Mesenchymal stem cell (in vitro differentiated cells and primary cell): ENCODE measurements at regions not wholly inside any gene's neighbourhood (a gene's known extent, or its start where the extent isn't known, plus 50 kb on each side); places are given as distances from the start of the nearest gene placed in this dataset.

Source experiments
- DNase-seq: peaks from one replicate; pipeline ENCODE4 v3.0.0-alpha.2; 2013
- H2AFZ ChIP-seq: one replicate; pipeline ENCODE4 v1.6.1; 2013; ENCODE audit warnings: low read depth, mild to moderate bottlenecking, control low read depth, inconsistent platforms, low read length, moderate library complexity
- H2AK5ac ChIP-seq: 2 replicates; pipeline ENCODE4 v1.6.1; 2013; ENCODE audit warnings: low read length, moderate library complexity, mild to moderate bottlenecking, inconsistent platforms; ENCODE audit not compliant: severe bottlenecking
- H2BK120ac ChIP-seq: one replicate; pipeline ENCODE4 v1.6.1; 2013; ENCODE audit warnings: low read depth, mild to moderate bottlenecking, inconsistent platforms, low read length, moderate library complexity
- H2BK12ac ChIP-seq, 2 experiments: one replicate each; pipeline ENCODE4 v1.6.1; 2013; ENCODE audit warnings: inconsistent platforms in 2 of 2, low read length in 2 of 2, mild to moderate bottlenecking in 2 of 2, moderate library complexity in 2 of 2, control low read depth in 1 of 2
- H2BK15ac ChIP-seq: one replicate; pipeline ENCODE4 v1.6.1; 2013; ENCODE audit warnings: mild to moderate bottlenecking, low read depth, inconsistent platforms; ENCODE audit not compliant: poor library complexity, severe bottlenecking
- H2BK5ac ChIP-seq: 2 replicates; pipeline ENCODE4 v1.6.1; 2013; ENCODE audit warnings: low read depth, mild to moderate bottlenecking, low read length, control low read depth, inconsistent platforms; ENCODE audit not compliant: poor library complexity, severe bottlenecking
- H3K14ac ChIP-seq, 2 experiments: one replicate each; pipeline ENCODE4 v1.6.1; 2013; ENCODE audit warnings: inconsistent platforms in 2 of 2, low read length in 2 of 2, control low read depth in 1 of 2, mild to moderate bottlenecking in 1 of 2, moderate library complexity in 1 of 2
- H3K18ac ChIP-seq, 2 experiments: one replicate each; pipeline ENCODE4 v1.6.1; 2013; ENCODE audit warnings: inconsistent platforms in 2 of 2, low read length in 2 of 2, control low read depth in 1 of 2, low read depth in 1 of 2, mild to moderate bottlenecking in 1 of 2
- H3K23ac ChIP-seq, 2 experiments: one replicate each; pipeline ENCODE4 v1.6.1; 2013; ENCODE audit warnings: inconsistent platforms in 2 of 2, low read length in 2 of 2, mild to moderate bottlenecking in 2 of 2, moderate library complexity in 2 of 2, control low read depth in 1 of 2
- H3K27ac ChIP-seq: 2 replicates; pipeline ENCODE4 v1.5.1; 2013; ENCODE audit warnings: mild to moderate bottlenecking, moderate library complexity, low read length, control low read depth, inconsistent platforms; ENCODE audit not compliant: poor library complexity, severe bottlenecking
- H3K27me3 ChIP-seq, 2 experiments: 2 replicates each; pipeline versions ENCODE4 v1.6.1 to v1.7.0; 2013; ENCODE audit warnings: low read length in 2 of 2, mild to moderate bottlenecking in 2 of 2, moderate library complexity in 2 of 2, control low read depth in 1 of 2, inconsistent platforms in 1 of 2; ENCODE audit not compliant: control insufficient read depth in 1 of 2, insufficient read depth in 1 of 2
- H3K36me3 ChIP-seq, 2 experiments: 2 replicates each; pipeline versions ENCODE4 v1.6.1 to v1.7.0; 2013; ENCODE audit warnings: low read length in 2 of 2, control low read depth in 1 of 2, inconsistent platforms in 1 of 2, low read depth in 1 of 2, mild to moderate bottlenecking in 1 of 2; ENCODE audit not compliant: insufficient read depth in 2 of 2, control insufficient read depth in 1 of 2
- H3K4ac ChIP-seq, 2 experiments: one replicate each; pipeline ENCODE4 v1.6.1; 2013; ENCODE audit warnings: inconsistent platforms in 2 of 2, low read length in 2 of 2, mild to moderate bottlenecking in 2 of 2, moderate library complexity in 2 of 2, control low read depth in 1 of 2, low read depth in 1 of 2
- H3K4me1 ChIP-seq: 2 replicates; pipeline ENCODE4 v1.6.1; 2013; ENCODE audit warnings: low read depth, low read length, control low read depth; ENCODE audit not compliant: control insufficient read depth, insufficient read depth
- H3K4me2 ChIP-seq: 2 replicates; pipeline ENCODE4 v1.6.1; 2013; ENCODE audit warnings: low read length, mild to moderate bottlenecking, inconsistent platforms; ENCODE audit not compliant: poor library complexity, severe bottlenecking
- H3K4me3 ChIP-seq, 2 experiments: 2 replicates each; pipeline versions ENCODE4 v1.5.1 to v1.7.0; 2013; ENCODE audit warnings: low read length in 2 of 2, mild to moderate bottlenecking in 2 of 2, control low read depth in 1 of 2, low read depth in 1 of 2; ENCODE audit not compliant: insufficient read depth in 1 of 2
- H3K79me1 ChIP-seq: replicated peaks from 2 replicates; pipeline ENCODE4 v1.6.1; 2013; ENCODE audit warnings: mild to moderate bottlenecking, control low read depth, low read length, inconsistent platforms; ENCODE audit not compliant: poor library complexity, severe bottlenecking
- H3K9ac ChIP-seq: 2 replicates; pipeline ENCODE4 v1.7.0; 2013; ENCODE audit warnings: mild to moderate bottlenecking, low read length, moderate library complexity
- H3K9me3 ChIP-seq: 2 replicates; pipeline ENCODE4 v1.7.0; 2013; ENCODE audit warnings: mild to moderate bottlenecking, low read length; ENCODE audit not compliant: control insufficient read depth
- H4K8ac ChIP-seq: one replicate; pipeline ENCODE4 v1.6.1; 2013; ENCODE audit warnings: inconsistent platforms, mild to moderate bottlenecking, low read length, moderate library complexity
- H4K91ac ChIP-seq: one replicate; pipeline ENCODE4 v1.6.1; 2013; ENCODE audit warnings: mild to moderate bottlenecking, low read length, inconsistent platforms
- WGBS: methylation state at CpG from one replicate; pipeline ENCODE4 v1.1.7; 2013; ENCODE audit warnings: mixed read lengths; 5-methylcytosine and 5-hydroxymethylcytosine counted together

- Histone ChIP-seq H3K27me3 (no peaks in the 10 kb centered on the region), H3K36me3 (no peaks in the 10 kb centered on the region), H2BK120ac (no peak overlapping the region), H3K4me1 (no peaks in the 10 kb centered on the region), H2AK5ac (no peak overlapping the region), H3K79me1 (no peaks in the 10 kb centered on the region), H2BK5ac (no peak overlapping the region), H3K14ac (no peak overlapping the region), H3K4me3 (no peak overlapping the region), H4K91ac (no peak overlapping the region), H3K23ac (no peak overlapping the region), H3K4ac (no peak overlapping the region), H3K9me3 (no peaks in the 10 kb centered on the region), H4K8ac (no peak overlapping the region), H3K18ac (no peak overlapping the region), H3K9ac (no peak overlapping the region), H3K27ac (no peak overlapping the region), H2BK12ac (no peak overlapping the region), H2BK15ac (no peak overlapping the region), H2AFZ (no peak overlapping the region), H3K4me2 (no peak overlapping the region)
- WGBS: no CpG with 5 or more reads among the region's 1 CpG
- DNase-seq: no peak
Observed at GRCh38 chr15:91685436-91685835, 168.1 kb upstream of the SLCO3A1 start.

- Histone ChIP-seq H3K18ac (no peak overlapping the region), H3K27ac (no peak overlapping the region), H3K9me3 (no peaks in the 10 kb centered on the region), H4K8ac (no peak overlapping the region), H3K23ac (no peak overlapping the region), H2AFZ (no peak overlapping the region), H3K36me3 (no peaks in the 10 kb centered on the region), H2AK5ac (no peak overlapping the region), H3K79me1 (no peaks in the 10 kb centered on the region), H2BK12ac (no peak overlapping the region), H2BK15ac (no peak overlapping the region), H3K4ac (no peak overlapping the region), H2BK120ac (no peak overlapping the region), H3K27me3 (no peaks in the 10 kb centered on the region), H3K4me2 (no peak overlapping the region), H3K4me3 (no peak overlapping the region), H2BK5ac (no peak overlapping the region), H3K9ac (no peak overlapping the region), H4K91ac (no peak overlapping the region), H3K14ac (no peak overlapping the region), H3K4me1 (no peaks in the 10 kb centered on the region)
- WGBS: 48% methylated on average over 1 of the region's 3 CpGs
- no peak for DNase-seq
Observed at GRCh38 chr15:91688811-91689210, 164.7 kb upstream of the SLCO3A1 start.

GRCh38 chr15:91689377-91689776, 164.1 kb upstream of the SLCO3A1 start:
- 72% methylated on average over 6 of the region's 6 CpGs for WGBS
- no peak overlapping the region for H2BK12ac ChIP-seq
- no peak overlapping the region for H3K18ac ChIP-seq
- no peak overlapping the region for H3K9ac ChIP-seq
- H3K14ac ChIP-seq: no peak overlapping the region
- H3K79me1 ChIP-seq: no peaks in the 10 kb centered on the region
- no peak overlapping the region for H4K91ac ChIP-seq
- H3K4ac ChIP-seq: no peak overlapping the region
- H3K4me3 ChIP-seq: no peak overlapping the region
- no peaks in the 10 kb centered on the region for H3K9me3 ChIP-seq
- no peak overlapping the region for H4K8ac ChIP-seq
- H2AK5ac ChIP-seq: no peak overlapping the region
- no peaks in the 10 kb centered on the region for H3K36me3 ChIP-seq
- H3K23ac ChIP-seq: no peak overlapping the region
- H2BK120ac ChIP-seq: no peak overlapping the region
- H2BK5ac ChIP-seq: no peak overlapping the region
- H3K27ac ChIP-seq: no peak overlapping the region
- H2BK15ac ChIP-seq: no peak overlapping the region
- H3K4me2 ChIP-seq: no peak overlapping the region
- DNase-seq: no peak
- H2AFZ ChIP-seq: no peak overlapping the region
- H3K27me3 ChIP-seq: no peaks in the 10 kb centered on the region
- no peaks in the 10 kb centered on the region for H3K4me1 ChIP-seq

GRCh38 chr15:91692596-91692995, 160.9 kb upstream of the SLCO3A1 start:
- Histone ChIP-seq H2AK5ac (no peak overlapping the region), H3K27me3 (no peaks in the 10 kb centered on the region), H2BK5ac (no peak overlapping the region), H4K91ac (no peak overlapping the region), H3K18ac (no peak overlapping the region), H2BK12ac (no peak overlapping the region), H3K4me3 (no peak overlapping the region), H2AFZ (no peak overlapping the region), H3K4ac (no peak overlapping the region), H3K36me3 (no peaks in the 10 kb centered on the region), H2BK120ac (no peak overlapping the region), H3K27ac (no peak overlapping the region), H3K23ac (no peak overlapping the region), H3K14ac (no peak overlapping the region), H2BK15ac (no peak overlapping the region), H4K8ac (no peak overlapping the region), H3K9ac (no peak overlapping the region), H3K9me3 (no peaks in the 10 kb centered on the region), H3K4me1 (no peaks in the 10 kb centered on the region), H3K79me1 (no peaks in the 10 kb centered on the region), H3K4me2 (no peak overlapping the region)
- DNase-seq: no peak
- 89% methylated on average over 5 of the region's 5 CpGs for WGBS
